ENCODE measurements at regions not wholly inside any gene's neighbourhood (a gene's known extent, or its start where the extent isn't known, plus 50 kb on each side); places are given as distances from the start of the nearest gene placed in this dataset.

DNA sequence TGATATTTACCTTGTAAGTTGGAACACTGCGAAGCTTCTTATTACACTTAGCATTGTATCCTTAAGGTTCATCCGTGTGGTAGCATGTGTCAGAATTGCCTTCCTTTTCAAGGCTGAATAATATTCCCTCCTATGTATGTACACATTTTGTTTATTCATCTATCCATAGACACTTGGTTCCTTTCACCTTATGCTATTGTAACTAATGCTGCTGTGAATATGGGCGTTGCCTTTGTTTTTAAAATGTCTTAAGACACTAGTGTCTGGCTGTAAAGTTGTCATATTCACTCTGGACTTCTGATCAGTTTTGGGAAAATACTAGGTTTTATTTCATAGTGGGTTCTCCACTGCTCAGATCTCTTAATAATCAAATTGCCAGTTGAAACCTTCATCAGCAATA, 383.3 kb upstream of the PRR16 start:
- Histone ChIP-seq H3K27ac (no peak overlapping the region), H3K4me1 (replicated peaks) (no peaks in the 10 kb centered on the region), H3K27me3 (replicated peaks) (no peaks in the 10 kb centered on the region), H3K9me3 (replicated peaks) (no peaks in the 10 kb centered on the region), H3K4me3 (no peak overlapping the region), H3K36me3 (no peaks in the 10 kb centered on the region)
- no peak for DNase-seq (ENCODE audit: low read depth in 1 of 2, low spot score in 2 of 2)

GRCh38 chr5:120082316-120083068, 381.6 kb upstream of the PRR16 start:
- Histone ChIP-seq H3K36me3 (no peaks in the 10 kb centered on the region), H3K27me3 (replicated peaks) (no peaks in the 10 kb centered on the region), H3K9me3 (replicated peaks) (no peaks in the 10 kb centered on the region), H3K4me1 (replicated peaks) (no peaks in the 10 kb centered on the region), H3K27ac (no peak overlapping the region), H3K4me3 (no peak overlapping the region)
- DNase-seq (ENCODE audit: low read depth in 1 of 2, low spot score in 2 of 2) = no peak

DNA sequence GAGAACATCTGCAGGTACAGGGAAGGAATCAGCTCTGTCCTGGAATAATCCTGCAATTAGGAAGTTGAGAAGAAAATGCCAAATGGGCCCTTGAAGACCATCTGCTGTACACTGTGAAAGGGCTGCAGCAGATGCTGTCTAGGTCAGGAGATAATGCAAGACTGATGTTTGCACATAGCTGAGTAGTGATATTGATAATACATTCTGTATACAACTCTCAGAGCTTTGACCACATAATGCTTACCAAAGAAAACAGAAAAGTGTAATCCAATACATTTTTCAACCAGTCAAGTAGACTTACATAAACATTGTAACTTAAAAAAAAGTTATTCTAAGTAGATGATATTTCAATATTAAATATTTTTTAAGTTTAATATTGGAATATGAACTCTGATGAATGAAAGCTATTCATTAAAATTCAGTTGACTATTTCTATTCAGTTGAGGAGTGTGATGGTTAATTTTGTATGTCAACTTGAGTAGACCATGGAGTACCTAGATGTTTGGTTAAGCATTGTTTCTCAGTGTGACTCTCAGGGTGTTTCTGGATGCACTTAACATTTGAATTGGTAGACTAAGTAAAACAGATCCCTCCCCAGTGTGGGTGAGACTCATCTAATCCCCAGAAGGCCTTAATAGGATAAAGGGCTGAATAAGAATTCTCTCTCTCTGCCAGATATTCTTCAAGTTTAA, 380.1 kb upstream of the PRR16 start:
- Histone ChIP-seq H3K27ac (no peak overlapping the region), H3K4me3 (no peak overlapping the region), H3K9me3 (replicated peaks) (no peaks in the 10 kb centered on the region), H3K36me3 (no peaks in the 10 kb centered on the region), H3K27me3 (replicated peaks) (no peaks in the 10 kb centered on the region), H3K4me1 (replicated peaks) (no peaks in the 10 kb centered on the region)
- DNase-seq (ENCODE audit: low read depth in 1 of 2, low spot score in 2 of 2) = no peak

GRCh38 chr5:120084543-120084870, 379.6 kb upstream of the PRR16 start:
- Histone ChIP-seq H3K27me3 (replicated peaks) (no peaks in the 10 kb centered on the region), H3K4me1 (replicated peaks) (no peaks in the 10 kb centered on the region), H3K4me3 (no peak overlapping the region), H3K36me3 (no peaks in the 10 kb centered on the region), H3K9me3 (replicated peaks) (no peaks in the 10 kb centered on the region), H3K27ac (no peak overlapping the region)
- no peak for DNase-seq (ENCODE audit: low read depth in 1 of 2, low spot score in 2 of 2)

- no peak for DNase-seq (ENCODE audit: low read depth in 1 of 2, low spot score in 2 of 2)
- H3K27ac ChIP-seq = no peak overlapping the region
- no peaks in the 10 kb centered on the region for H3K4me1 ChIP-seq (replicated peaks)
- no peaks in the 10 kb centered on the region for H3K9me3 ChIP-seq (replicated peaks)
- H3K36me3 ChIP-seq = no peaks in the 10 kb centered on the region
- H3K27me3 ChIP-seq (replicated peaks) = no peaks in the 10 kb centered on the region
- no peak overlapping the region for H3K4me3 ChIP-seq
Measured at GRCh38 chr5:120086081-120086480, 378.0 kb upstream of the PRR16 start.

GRCh38 chr5:120088412-120088811, 375.7 kb upstream of the PRR16 start:
- Histone ChIP-seq H3K4me3 (no peak overlapping the region), H3K9me3 (replicated peaks) (no peaks in the 10 kb centered on the region), H3K36me3 (no peaks in the 10 kb centered on the region), H3K27ac (no peak overlapping the region), H3K27me3 (replicated peaks) (no peaks in the 10 kb centered on the region), H3K4me1 (replicated peaks) (no peaks in the 10 kb centered on the region)
- no peak for DNase-seq (ENCODE audit: low read depth in 1 of 2, low spot score in 2 of 2)

GRCh38 chr5:120088836-120089235, 375.3 kb upstream of the PRR16 start:
- no peaks in the 10 kb centered on the region for H3K36me3 ChIP-seq
- no peak overlapping the region for H3K27ac ChIP-seq
- H3K4me1 ChIP-seq (replicated peaks) = no peaks in the 10 kb centered on the region
- no peak overlapping the region for H3K4me3 ChIP-seq
- no peaks in the 10 kb centered on the region for H3K9me3 ChIP-seq (replicated peaks)
- no peak for DNase-seq (ENCODE audit: low read depth in 1 of 2, low spot score in 2 of 2)
- H3K27me3 ChIP-seq (replicated peaks) = no peaks in the 10 kb centered on the region

DNA sequence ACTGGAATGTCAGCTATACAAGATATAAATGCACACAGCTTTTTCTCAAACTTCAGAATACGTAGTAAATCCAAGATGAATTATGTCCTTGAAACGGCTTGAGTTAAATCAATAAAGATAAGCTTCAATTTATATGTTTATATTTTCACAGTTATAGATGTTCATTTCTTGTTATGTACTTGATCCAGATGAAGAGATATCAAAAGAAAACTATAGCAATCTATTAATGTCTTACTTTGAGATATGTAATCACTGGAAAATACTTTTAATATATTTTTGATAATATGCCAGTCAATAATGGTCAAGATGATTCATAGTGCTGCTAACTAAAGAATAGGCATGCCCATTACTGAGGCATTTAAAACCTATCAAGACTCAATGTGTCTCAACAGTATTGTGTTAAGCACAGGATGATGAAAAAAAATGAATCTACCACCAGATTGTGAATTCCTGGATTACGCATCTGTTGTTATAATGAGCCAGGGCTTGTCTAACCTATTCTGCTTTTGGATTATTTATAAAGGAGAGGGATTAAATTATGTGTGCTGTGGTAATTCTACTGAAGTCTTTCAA, 372.6 kb upstream of the PRR16 start:
- no peaks in the 10 kb centered on the region for H3K36me3 ChIP-seq
- no peaks in the 10 kb centered on the region for H3K27me3 ChIP-seq (replicated peaks)
- no peaks in the 10 kb centered on the region for H3K4me1 ChIP-seq (replicated peaks)
- DNase-seq (ENCODE audit: low read depth in 1 of 2, low spot score in 2 of 2) = no peak
- H3K4me3 ChIP-seq = no peak overlapping the region
- H3K9me3 ChIP-seq (replicated peaks) = no peaks in the 10 kb centered on the region
- H3K27ac ChIP-seq = no peak overlapping the region

- no peaks in the 10 kb centered on the region for H3K36me3 ChIP-seq
- no peaks in the 10 kb centered on the region for H3K27me3 ChIP-seq (replicated peaks)
- DNase-seq (ENCODE audit: low read depth in 1 of 2, low spot score in 2 of 2) = no peak
- no peak overlapping the region for H3K4me3 ChIP-seq
- H3K27ac ChIP-seq = no peak overlapping the region
- peaks cover 4% of the 10 kb centered on the region; the same call in 1 of the 2 replicates for H3K4me1 ChIP-seq (replicated peaks)
- no peaks in the 10 kb centered on the region for H3K9me3 ChIP-seq (replicated peaks)
Measured at GRCh38 chr5:120092649-120093048, 371.5 kb upstream of the PRR16 start.

DNA sequence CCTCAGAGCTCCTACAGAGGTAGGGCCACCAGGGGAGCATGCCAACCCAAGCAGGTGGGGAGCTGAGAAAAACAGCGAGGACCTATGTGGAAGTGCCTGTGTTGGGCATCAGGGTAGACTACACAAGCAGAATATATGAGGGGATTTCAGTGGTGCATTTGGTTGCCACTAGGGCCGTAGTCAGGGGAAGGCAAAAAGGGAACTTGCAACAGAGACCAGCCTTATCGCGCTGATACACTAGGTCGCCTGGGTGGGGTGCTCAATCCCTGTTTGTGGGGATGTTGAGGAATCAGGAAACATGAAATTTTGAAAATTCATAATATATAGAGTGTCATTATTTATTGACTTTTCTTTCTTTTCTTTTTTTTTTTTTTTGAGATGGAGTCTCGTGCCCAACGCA, 370.9 kb upstream of the PRR16 start:
- H3K27ac ChIP-seq = no peak overlapping the region
- H3K4me3 ChIP-seq = no peak overlapping the region
- H3K4me1 ChIP-seq (replicated peaks) = peaks cover 4% of the 10 kb centered on the region; the same call in 1 of the 2 replicates
- no peak for DNase-seq (ENCODE audit: low read depth in 1 of 2, low spot score in 2 of 2)
- no peaks in the 10 kb centered on the region for H3K27me3 ChIP-seq (replicated peaks)
- no peaks in the 10 kb centered on the region for H3K9me3 ChIP-seq (replicated peaks)
- no peaks in the 10 kb centered on the region for H3K36me3 ChIP-seq

DNA sequence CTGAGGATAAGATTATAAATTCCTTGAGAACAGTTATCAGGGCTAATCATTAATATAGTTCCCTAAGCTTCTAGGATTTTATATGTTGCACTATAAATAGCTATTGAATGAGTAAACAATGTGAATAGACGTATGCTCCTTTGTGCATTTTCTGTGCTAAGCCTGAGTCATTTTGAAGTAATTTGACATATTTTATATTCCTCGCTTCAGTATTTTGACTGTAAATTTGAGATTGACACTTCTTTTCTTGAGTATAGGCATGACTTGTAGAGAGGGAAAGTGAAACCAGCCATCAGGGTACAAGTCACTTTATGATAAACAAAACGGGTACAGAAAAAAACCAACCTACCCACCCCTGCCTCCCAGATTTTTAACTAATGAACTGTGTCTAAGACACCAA, 367.7 kb upstream of the PRR16 start:
- Histone ChIP-seq H3K27me3 (replicated peaks) (no peaks in the 10 kb centered on the region), H3K27ac (peak overlapping the region; percentile 40), H3K4me3 (peak overlapping the region; percentile 18), H3K36me3 (no peaks in the 10 kb centered on the region), H3K9me3 (replicated peaks) (no peaks in the 10 kb centered on the region), H3K4me1 (replicated peaks) (peaks cover 4% of the 10 kb centered on the region; the same call in 1 of the 2 replicates)
- peak in 1 of 2 experiments; percentile 53 for DNase-seq (ENCODE audit: low read depth in 1 of 2, low spot score in 2 of 2)

- no peak overlapping the region for H3K27ac ChIP-seq
- H3K4me3 ChIP-seq = no peak overlapping the region
- H3K27me3 ChIP-seq (replicated peaks) = no peaks in the 10 kb centered on the region
- H3K9me3 ChIP-seq (replicated peaks) = no peaks in the 10 kb centered on the region
- peaks cover 4% of the 10 kb centered on the region; the same call in 1 of the 2 replicates for H3K4me1 ChIP-seq (replicated peaks)
- no peak for DNase-seq (ENCODE audit: low read depth in 1 of 2, low spot score in 2 of 2)
- H3K36me3 ChIP-seq = no peaks in the 10 kb centered on the region
Measured at GRCh38 chr5:120098426-120098825, 365.7 kb upstream of the PRR16 start.

- Histone ChIP-seq H3K9me3 (replicated peaks) (no peaks in the 10 kb centered on the region), H3K4me3 (no peak overlapping the region), H3K27ac (no peak overlapping the region), H3K4me1 (replicated peaks) (peaks cover 4% of the 10 kb centered on the region; the same call in 1 of the 2 replicates), H3K27me3 (replicated peaks) (no peaks in the 10 kb centered on the region), H3K36me3 (no peaks in the 10 kb centered on the region)
- DNase-seq (ENCODE audit: low read depth in 1 of 2, low spot score in 2 of 2) = no peak
Measured at GRCh38 chr5:120098902-120099535, 365.1 kb upstream of the PRR16 start.

DNA sequence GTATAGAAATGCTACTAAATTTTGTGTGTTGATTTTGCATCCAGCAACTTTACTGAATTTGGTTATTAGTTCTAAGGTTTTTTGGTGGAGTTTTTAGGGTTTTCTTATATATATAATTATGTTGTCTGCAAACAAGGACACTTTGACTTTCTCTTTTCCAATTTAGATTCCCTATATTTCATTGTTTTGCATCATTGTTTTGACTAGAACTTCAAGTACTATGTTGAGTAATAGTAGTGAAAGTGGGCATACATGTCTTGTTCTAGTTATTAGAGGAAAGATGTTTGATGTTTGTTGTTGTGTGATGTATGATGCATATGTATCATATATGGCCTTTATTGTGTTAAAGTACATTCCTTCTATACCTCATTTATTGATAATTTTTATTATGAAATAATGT, 362.3 kb upstream of the PRR16 start:
- no peaks in the 10 kb centered on the region for H3K27me3 ChIP-seq (replicated peaks)
- H3K9me3 ChIP-seq (replicated peaks) = no peaks in the 10 kb centered on the region
- H3K36me3 ChIP-seq = no peaks in the 10 kb centered on the region
- DNase-seq (ENCODE audit: low read depth in 1 of 2, low spot score in 2 of 2) = no peak
- H3K4me3 ChIP-seq = no peak overlapping the region
- no peak overlapping the region for H3K27ac ChIP-seq
- peaks cover 3% of the 10 kb centered on the region; the same call in 1 of the 2 replicates for H3K4me1 ChIP-seq (replicated peaks)
